Esophagus squamous epithelium (tissue), 5 donors: ENCODE measurements at regions not wholly inside any gene's neighbourhood (a gene's known extent, or its start where the extent isn't known, plus 50 kb on each side); places are given as distances from the start of the nearest gene placed in this dataset.

Experiments used
- DNase-seq: peaks from one replicate; lab custom pipeline; 2025; lab: John Stamatoyannopoulos, UW
- H3K27ac ChIP-seq, 4 donors: fragments of 200-600 bp; sonication (generic); one replicate each; pipeline ENCODE4 v1.5.1; 2016 to 2019; ENCODE audit warnings: mild to moderate bottlenecking in 1 of 4
- H3K27me3 ChIP-seq, 4 donors: fragments of 200-600 bp; sonication (generic); 1 replicate in 3 of 4; 2 replicates in 1 of 4; pipeline versions ENCODE4 v1.5.1 to v1.6.0; 2017 to 2021; ENCODE audit warnings: antibody characterized with exemption in 1 of 4
- H3K36me3 ChIP-seq, 3 donors: fragments of 200-600 bp; sonication (generic); one replicate each; pipeline ENCODE4 v1.5.1; 2016 to 2019
- H3K4me1 ChIP-seq, 3 donors: fragments of 200-600 bp; sonication (generic); one replicate each; pipeline ENCODE4 v1.5.1; 2017 to 2019
- H3K4me3 ChIP-seq, 4 donors: fragments of 200-600 bp; sonication (generic); 1 replicate in 3 of 4; 2 replicates in 1 of 4; pipeline ENCODE4 v1.5.1; 2016 to 2019; ENCODE audit warnings: mild to moderate bottlenecking in 2 of 4, moderate library complexity in 1 of 4
- H3K9me3 ChIP-seq, 3 donors: fragments of 200-600 bp; sonication (generic); one replicate each; pipeline ENCODE4 v1.5.1; 2016 to 2019
- POLR2A ChIP-seq, 4 donors: fragments of 450-650 bp; IDR thresholded peaks; one replicate each; pipeline ENCODE4 v1.6.1; 2017; ENCODE audit warnings: antibody characterized with exemption in 4 of 4, mild to moderate bottlenecking in 4 of 4, moderate library complexity in 3 of 4
- WGBS, 2 donors: methylation state at CpG; one replicate each; pipeline ENCODE4 v1.1.5; 2018; 5-methylcytosine and 5-hydroxymethylcytosine counted together
- intact Hi-C: fragments of 100-400 bp; cut with DNase I; formaldehyde crosslinking; loops from one replicate; pipeline ENCODE4 v1.15.0; 2022
- TF ChIP-seq, protein P1 (sequence below), 6 experiments: fragments of 450-650 bp in 4 of 6; fragments of 200-600 bp in 2 of 6; sonication (generic) in 2 of 6; IDR thresholded peaks; one replicate each; pipeline ENCODE4 v1.5.1; 2016 to 2019; ENCODE audit warnings: antibody characterized with exemption in 6 of 6, mild to moderate bottlenecking in 4 of 6, moderate library complexity in 4 of 6
- donor health status: DM: yes; HTN: yes; CAD: no.

DNA sequence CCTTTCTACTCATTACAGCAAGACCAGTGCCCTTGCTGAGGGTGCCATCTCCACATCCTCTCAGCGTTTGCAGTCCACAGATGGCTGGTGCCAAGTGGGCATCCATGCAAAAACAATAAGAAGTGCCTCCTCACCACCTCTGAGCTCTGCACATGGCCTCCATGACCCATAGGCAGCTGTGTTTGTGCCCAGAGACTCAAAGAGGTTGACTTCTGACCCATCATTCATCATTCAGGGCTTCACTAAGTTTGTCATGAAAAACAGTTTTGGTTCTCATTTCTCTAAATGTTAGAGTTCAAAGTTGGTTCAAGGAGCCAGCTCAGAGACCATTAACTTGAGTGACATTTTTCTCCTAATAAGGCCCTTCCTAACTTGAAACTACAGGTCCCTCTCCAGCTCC lies 512.6 kb upstream of the MAP3K7 start:
- no peaks in the 10 kb centered on the region for H3K4me1 ChIP-seq
- H3K36me3 ChIP-seq, result no peaks in the 10 kb centered on the region
- no peak overlapping the region for H3K4me3 ChIP-seq
- H3K27ac ChIP-seq, result no peak overlapping the region
- H3K9me3 ChIP-seq, result no peaks in the 10 kb centered on the region
- H3K27me3 ChIP-seq, result no peaks in the 10 kb centered on the region
- intact Hi-C loops, result no loop called here
- no peak for DNase-seq
- TF ChIP-seq POLR2A (IDR thresholded peaks at IDR 0.05), result no peak
- TF ChIP-seq, protein P1, sequence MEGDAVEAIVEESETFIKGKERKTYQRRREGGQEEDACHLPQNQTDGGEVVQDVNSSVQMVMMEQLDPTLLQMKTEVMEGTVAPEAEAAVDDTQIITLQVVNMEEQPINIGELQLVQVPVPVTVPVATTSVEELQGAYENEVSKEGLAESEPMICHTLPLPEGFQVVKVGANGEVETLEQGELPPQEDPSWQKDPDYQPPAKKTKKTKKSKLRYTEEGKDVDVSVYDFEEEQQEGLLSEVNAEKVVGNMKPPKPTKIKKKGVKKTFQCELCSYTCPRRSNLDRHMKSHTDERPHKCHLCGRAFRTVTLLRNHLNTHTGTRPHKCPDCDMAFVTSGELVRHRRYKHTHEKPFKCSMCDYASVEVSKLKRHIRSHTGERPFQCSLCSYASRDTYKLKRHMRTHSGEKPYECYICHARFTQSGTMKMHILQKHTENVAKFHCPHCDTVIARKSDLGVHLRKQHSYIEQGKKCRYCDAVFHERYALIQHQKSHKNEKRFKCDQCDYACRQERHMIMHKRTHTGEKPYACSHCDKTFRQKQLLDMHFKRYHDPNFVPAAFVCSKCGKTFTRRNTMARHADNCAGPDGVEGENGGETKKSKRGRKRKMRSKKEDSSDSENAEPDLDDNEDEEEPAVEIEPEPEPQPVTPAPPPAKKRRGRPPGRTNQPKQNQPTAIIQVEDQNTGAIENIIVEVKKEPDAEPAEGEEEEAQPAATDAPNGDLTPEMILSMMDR (IDR thresholded peaks at IDR 0.05), result no peak
- no CpG with 5 or more reads among the region's 1 CpG for WGBS, 2 donors

DNA sequence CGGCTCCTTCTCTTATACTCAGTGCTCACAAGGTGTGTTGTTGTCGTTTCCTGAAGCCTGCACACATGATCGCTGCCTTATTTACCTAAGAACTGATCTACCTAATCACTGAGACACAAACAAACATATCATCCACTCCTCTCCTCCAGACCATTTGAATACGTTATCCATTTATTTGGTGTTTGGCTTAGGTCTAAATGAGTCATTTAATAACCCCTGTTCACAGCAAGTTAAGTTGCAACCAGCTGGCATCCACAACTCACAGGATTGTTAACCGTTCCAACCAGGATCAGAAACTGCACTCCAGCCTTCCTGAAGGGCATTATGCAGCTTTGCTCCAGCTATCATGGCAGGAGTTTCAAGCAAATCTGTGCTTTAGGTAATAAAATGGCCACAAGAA lies 511.1 kb upstream of the MAP3K7 start:
- H3K4me3 ChIP-seq, result no peak overlapping the region
- H3K9me3 ChIP-seq, result no peaks in the 10 kb centered on the region
- intact Hi-C loops, result no loop called here
- H3K36me3 ChIP-seq, result no peaks in the 10 kb centered on the region
- H3K4me1 ChIP-seq, result no peaks in the 10 kb centered on the region
- no peak overlapping the region for H3K27ac ChIP-seq
- H3K27me3 ChIP-seq, result no peaks in the 10 kb centered on the region
- 33 to 38% methylated on average over 5 of the region's 5 CpGs for WGBS, 2 donors
- no peak for DNase-seq
- TF ChIP-seq, protein P1 (IDR thresholded peaks at IDR 0.05), result no peak
- TF ChIP-seq POLR2A (IDR thresholded peaks at IDR 0.05), result no peak

DNA sequence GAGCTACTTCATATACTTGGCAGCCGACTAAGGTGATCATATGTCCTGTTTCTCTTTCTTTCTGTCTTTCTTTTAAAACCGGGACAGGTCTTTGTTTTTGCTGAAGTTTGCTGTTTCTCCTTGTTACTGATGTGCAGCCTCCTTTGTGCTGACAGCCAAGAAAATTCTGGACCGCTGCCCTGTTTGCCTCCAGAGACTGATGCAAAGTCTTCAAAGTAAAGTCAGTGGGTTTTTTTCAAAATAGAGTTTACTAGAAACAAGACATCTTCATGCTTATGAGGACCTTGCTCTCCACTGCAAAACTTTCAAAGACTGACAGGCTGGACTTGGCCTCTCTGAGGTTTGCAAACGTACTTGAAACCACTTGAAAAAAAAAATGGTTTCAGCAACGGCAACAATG lies 510.5 kb upstream of the MAP3K7 start:
- Histone ChIP-seq H3K27me3 (no peaks in the 10 kb centered on the region), H3K4me1 (no peaks in the 10 kb centered on the region), H3K36me3 (no peaks in the 10 kb centered on the region), H3K4me3 (no peak overlapping the region), H3K9me3 (no peaks in the 10 kb centered on the region), H3K27ac (no peak overlapping the region)
- intact Hi-C loops, result no loop called here
- DNase-seq, result no peak
- TF ChIP-seq, protein P1 (IDR thresholded peaks at IDR 0.05), result no peak
- no peak for TF ChIP-seq POLR2A (IDR thresholded peaks at IDR 0.05)
- WGBS, 2 donors, result 23 to 28% methylated on average over 5 of the region's 5 CpGs

DNA sequence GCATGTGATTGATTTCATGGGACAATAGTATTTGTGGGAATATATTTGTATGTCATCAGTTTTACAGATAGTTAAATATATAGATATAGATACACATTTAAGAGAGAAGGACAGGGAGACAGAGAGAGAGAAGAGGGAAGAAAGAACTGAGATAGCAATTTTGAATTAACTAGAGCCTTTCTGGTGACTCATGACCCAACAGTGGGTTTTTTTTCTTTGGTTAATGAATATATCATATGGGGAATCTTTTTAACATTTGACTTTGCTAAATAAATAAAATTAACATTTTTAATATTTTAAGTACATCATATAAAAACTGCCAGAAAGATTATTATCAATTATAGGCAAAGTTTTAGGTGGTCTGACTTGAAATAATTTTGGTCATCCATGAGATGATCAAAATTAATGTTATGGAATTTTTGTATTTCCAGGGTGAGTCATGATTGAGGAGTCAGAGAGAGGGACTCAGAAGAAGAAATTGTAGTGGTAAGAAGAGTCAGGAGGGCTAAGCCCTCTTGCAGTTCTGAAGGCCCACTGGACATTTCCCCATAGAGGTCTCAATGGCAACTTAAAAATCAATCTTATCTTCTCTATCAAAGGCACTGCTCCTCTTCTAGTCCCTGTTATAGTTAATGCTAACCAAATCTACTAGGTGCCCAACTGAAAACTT lies 508.1 kb upstream of the MAP3K7 start:
- Histone ChIP-seq H3K27ac (no peak overlapping the region), H3K36me3 (no peaks in the 10 kb centered on the region), H3K9me3 (no peaks in the 10 kb centered on the region), H3K4me1 (no peaks in the 10 kb centered on the region), H3K4me3 (no peak overlapping the region), H3K27me3 (no peaks in the 10 kb centered on the region)
- intact Hi-C loops, result no loop called here
- TF ChIP-seq, protein P1 (IDR thresholded peaks at IDR 0.05), result no peak
- no peak for TF ChIP-seq POLR2A (IDR thresholded peaks at IDR 0.05)
- DNase-seq, result no peak

DNA sequence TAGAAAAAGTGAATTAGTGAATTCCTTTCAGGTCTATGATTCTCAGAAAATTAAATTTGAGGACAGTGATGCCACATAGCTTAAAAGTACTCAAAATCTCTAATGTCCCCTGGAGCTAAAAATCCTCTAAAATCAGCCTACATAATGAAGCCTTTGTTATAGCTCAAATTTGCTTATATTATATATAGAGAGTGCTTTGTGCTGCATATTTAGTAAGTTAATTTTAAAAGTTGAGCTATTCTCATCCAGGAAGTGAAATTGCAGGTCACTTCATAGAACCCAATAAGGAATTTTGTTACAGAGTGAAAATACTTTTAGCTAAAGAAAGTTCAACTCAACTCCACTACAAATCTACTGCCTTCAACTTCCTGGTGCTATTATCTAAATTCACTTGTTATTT lies 507.5 kb upstream of the MAP3K7 start:
- intact Hi-C loops, result no loop called here
- Histone ChIP-seq H3K36me3 (no peaks in the 10 kb centered on the region), H3K4me3 (no peak overlapping the region), H3K9me3 (no peaks in the 10 kb centered on the region), H3K27ac (no peak overlapping the region), H3K4me1 (no peaks in the 10 kb centered on the region), H3K27me3 (no peaks in the 10 kb centered on the region)
- no peak for TF ChIP-seq POLR2A (IDR thresholded peaks at IDR 0.05)
- TF ChIP-seq, protein P1 (IDR thresholded peaks at IDR 0.05), result no peak
- DNase-seq, result no peak
